Spleen (tissue), 7 donors: ENCODE measurements at regions not wholly inside any gene's neighbourhood (a gene's known extent, or its start where the extent isn't known, plus 50 kb on each side); places are given as distances from the start of the nearest gene placed in this dataset.

Experiments
- CTCF ChIP-seq, 11 experiments: fragments of 200-600 bp in 7 of 11; fragments of 450-650 bp in 4 of 11; sonication (generic) in 4 of 11; IDR thresholded peaks in 8 of 11; conservative IDR thresholded peaks in 3 of 11; 1 replicate in 7 of 11; 2 replicates in 4 of 11; pipeline versions ENCODE4 v1.4.0 to v1.8.0; 2016 to 2021; ENCODE audit warnings: antibody characterized with exemption in 11 of 11, inconsistent platforms in 4 of 11, mild to moderate bottlenecking in 1 of 11
- POLR2A ChIP-seq, 3 donors: fragments of 450-650 bp; IDR thresholded peaks; one replicate each; pipeline ENCODE4 v1.5.1; 2017; ENCODE audit warnings: antibody characterized with exemption in 3 of 3, mild to moderate bottlenecking in 1 of 3
- donor health status: DM: no; HTN: no; CAD: no; lungs with moderate emphysema.
- donor health status: DM: no; HTN: no; CAD: no.
- donor health status: DM: no; HTN: no; CAD: no.

- TF ChIP-seq CTCF (IDR thresholded peaks at IDR 0.05 in 8 of 11, conservative IDR thresholded peaks at IDR 0.05 in 3 of 11) (no peak), POLR2A (IDR thresholded peaks at IDR 0.05) (no peak)
Observed at GRCh38 chr10:83301732-83302131, 837.6 kb upstream of the GHITM start.
